Upper lobe of right lung (tissue), 1 donor: ENCODE measurements at regions not wholly inside any gene's neighbourhood (a gene's known extent, or its start where the extent isn't known, plus 50 kb on each side); places are given as distances from the start of the nearest gene placed in this dataset.
"Not testable (repeated sequence)": the region's sequence is repeated elsewhere in the genome, so short reads cannot be mapped to it uniquely, and the experiment has no call there.

ENCODE experiments used
- ATAC-seq: fragments of 200-7000 bp; cut with Tn5 transposase; one replicate; pipeline ENCODE4 v1.9.1; 2020; ENCODE audit warnings: mild to moderate bottlenecking, moderate library complexity
- DNase-seq: peaks from one replicate; pipeline ENCODE4 v3.0.0-alpha.2; 2020
- H3K27ac ChIP-seq: fragments of 200-600 bp; one replicate; pipeline ENCODE4 v1.8.0; 2022
- H3K27me3 ChIP-seq: fragments of 200-600 bp; one replicate; pipeline ENCODE4 v1.8.0; 2022; ENCODE audit warnings: mild to moderate bottlenecking
- H3K36me3 ChIP-seq: fragments of 200-600 bp; one replicate; pipeline ENCODE4 v1.8.0; 2022
- H3K4me1 ChIP-seq: fragments of 200-600 bp; one replicate; pipeline ENCODE4 v1.8.0; 2022
- H3K4me3 ChIP-seq: fragments of 200-600 bp; one replicate; pipeline ENCODE4 v1.8.0; 2022; ENCODE audit warnings: mild to moderate bottlenecking
- H3K9me3 ChIP-seq: fragments of 200-600 bp; one replicate; pipeline ENCODE4 v1.8.0; 2022
- intact Hi-C: fragments of 100-400 bp; cut with DNase I; formaldehyde crosslinking; loops from one replicate; pipeline ENCODE4 v1.11.0; 2022
- TF ChIP-seq, protein P1 (sequence below): fragments of 200-600 bp; IDR thresholded peaks from one replicate; pipeline ENCODE4 v1.8.0; 2022; ENCODE audit warnings: antibody characterized with exemption
- donor health status: DM: no; HTN: yes; CAD: no; lungs with severe emphysema.

DNA sequence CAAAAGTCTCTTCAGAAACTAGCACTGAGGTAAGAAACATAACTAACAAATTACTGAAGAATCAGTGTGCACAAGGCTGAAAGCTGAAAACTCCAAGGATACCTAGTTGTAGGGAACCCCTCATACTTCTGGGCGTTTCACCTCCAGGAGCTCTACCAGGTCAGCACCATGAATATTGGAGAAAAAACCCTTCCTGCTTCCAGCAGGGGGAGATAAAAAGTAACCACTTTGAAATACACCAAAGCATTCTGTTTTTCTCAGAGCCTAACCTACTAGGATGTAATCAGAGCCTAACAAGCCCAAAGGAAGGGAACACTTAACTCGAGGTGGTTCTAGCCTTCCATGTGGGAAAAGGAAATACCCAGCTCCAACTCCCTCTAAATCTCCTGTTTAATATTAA, 175.8 kb upstream of the MME start:
- no peak overlapping the region for H3K27ac ChIP-seq
- no peak overlapping the region for H3K4me3 ChIP-seq
- no peaks in the 10 kb centered on the region for H3K4me1 ChIP-seq
- H3K9me3 ChIP-seq, result no peaks in the 10 kb centered on the region
- no peaks in the 10 kb centered on the region for H3K27me3 ChIP-seq
- intact Hi-C loops, result no loop called here
- DNase-seq, result no peak
- TF ChIP-seq, protein P1, sequence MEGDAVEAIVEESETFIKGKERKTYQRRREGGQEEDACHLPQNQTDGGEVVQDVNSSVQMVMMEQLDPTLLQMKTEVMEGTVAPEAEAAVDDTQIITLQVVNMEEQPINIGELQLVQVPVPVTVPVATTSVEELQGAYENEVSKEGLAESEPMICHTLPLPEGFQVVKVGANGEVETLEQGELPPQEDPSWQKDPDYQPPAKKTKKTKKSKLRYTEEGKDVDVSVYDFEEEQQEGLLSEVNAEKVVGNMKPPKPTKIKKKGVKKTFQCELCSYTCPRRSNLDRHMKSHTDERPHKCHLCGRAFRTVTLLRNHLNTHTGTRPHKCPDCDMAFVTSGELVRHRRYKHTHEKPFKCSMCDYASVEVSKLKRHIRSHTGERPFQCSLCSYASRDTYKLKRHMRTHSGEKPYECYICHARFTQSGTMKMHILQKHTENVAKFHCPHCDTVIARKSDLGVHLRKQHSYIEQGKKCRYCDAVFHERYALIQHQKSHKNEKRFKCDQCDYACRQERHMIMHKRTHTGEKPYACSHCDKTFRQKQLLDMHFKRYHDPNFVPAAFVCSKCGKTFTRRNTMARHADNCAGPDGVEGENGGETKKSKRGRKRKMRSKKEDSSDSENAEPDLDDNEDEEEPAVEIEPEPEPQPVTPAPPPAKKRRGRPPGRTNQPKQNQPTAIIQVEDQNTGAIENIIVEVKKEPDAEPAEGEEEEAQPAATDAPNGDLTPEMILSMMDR, result peak; percentile 28
- ATAC-seq, result peak; percentile 61
- H3K36me3 ChIP-seq, result no peaks in the 10 kb centered on the region

DNA sequence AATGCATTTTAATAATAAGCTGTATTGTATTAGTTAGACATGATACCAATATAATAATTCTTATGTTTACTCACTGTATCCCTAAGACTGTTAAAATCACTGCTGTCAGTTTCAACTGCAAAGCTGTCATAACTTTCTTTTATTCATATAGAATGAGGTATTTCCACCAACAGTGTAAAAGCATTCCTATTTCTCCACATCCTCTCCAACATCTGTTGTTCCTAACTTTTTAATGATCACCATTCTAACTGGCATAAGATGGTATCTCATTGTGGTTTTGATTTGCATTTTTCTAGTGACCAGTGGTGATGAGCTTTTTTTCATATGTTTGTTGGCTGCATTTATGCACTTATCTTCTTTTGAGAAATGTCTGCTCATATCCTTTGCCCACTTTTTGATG, 177.6 kb upstream of the MME start:
- H3K4me3 ChIP-seq, H3K4me1 ChIP-seq, DNase-seq, H3K9me3 ChIP-seq, ATAC-seq, intact Hi-C loops, H3K36me3 ChIP-seq, H3K27ac ChIP-seq, H3K27me3 ChIP-seq: not testable (repeated sequence)

DNA sequence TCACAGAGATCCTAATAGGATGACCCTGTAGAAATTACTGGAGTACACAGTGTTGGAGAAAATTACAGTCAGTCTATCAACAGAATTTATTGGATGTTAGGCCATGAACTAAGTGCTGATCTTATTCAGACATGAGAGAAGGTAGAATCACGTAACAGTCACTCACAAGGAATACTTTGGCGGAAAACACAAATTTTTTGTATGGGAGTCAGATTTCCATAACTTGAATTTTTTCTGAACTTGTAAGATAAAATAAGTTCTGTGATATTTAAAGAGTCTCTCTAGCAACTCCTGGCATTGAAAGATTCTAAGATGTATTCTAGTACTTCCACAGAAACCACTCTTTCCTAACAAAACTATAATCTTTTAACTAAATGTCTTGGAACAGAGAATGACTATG, 178.8 kb upstream of the MME start:
- no peaks in the 10 kb centered on the region for H3K27me3 ChIP-seq
- DNase-seq (no peak), ATAC-seq (no peak)
- no peak overlapping the region for H3K27ac ChIP-seq
- intact Hi-C loops, result no loop called here
- H3K9me3 ChIP-seq, result no peaks in the 10 kb centered on the region
- H3K4me1 ChIP-seq, result no peaks in the 10 kb centered on the region
- no peak overlapping the region for H3K4me3 ChIP-seq
- no peaks in the 10 kb centered on the region for H3K36me3 ChIP-seq
- TF ChIP-seq, protein P1, result no peak

DNA sequence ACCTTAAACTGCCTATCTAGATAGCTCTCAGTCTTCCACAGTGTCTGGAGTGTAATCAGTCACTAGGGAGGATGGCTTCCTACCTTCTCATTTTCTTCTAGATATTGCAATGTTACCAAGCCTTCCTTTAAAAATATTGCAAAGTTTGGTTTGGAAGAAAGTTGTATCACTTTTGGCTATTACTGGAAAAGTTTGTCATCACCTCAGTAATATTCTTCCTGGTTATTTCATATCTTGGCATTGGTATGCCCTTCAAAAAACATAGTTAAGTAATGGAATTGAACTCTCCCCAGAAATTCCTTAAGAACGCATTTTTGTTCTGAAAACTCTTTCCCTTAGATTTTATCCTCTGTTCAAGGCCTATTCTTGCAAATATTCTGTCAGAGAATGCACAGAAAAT, 179.3 kb upstream of the MME start:
- no peak for DNase-seq
- H3K36me3 ChIP-seq, result no peaks in the 10 kb centered on the region
- H3K9me3 ChIP-seq, result no peaks in the 10 kb centered on the region
- intact Hi-C loops, result no loop called here
- no peaks in the 10 kb centered on the region for H3K27me3 ChIP-seq
- ATAC-seq, result no peak
- H3K4me3 ChIP-seq, result no peak overlapping the region
- TF ChIP-seq, protein P1, result no peak
- no peak overlapping the region for H3K27ac ChIP-seq
- no peaks in the 10 kb centered on the region for H3K4me1 ChIP-seq

DNA sequence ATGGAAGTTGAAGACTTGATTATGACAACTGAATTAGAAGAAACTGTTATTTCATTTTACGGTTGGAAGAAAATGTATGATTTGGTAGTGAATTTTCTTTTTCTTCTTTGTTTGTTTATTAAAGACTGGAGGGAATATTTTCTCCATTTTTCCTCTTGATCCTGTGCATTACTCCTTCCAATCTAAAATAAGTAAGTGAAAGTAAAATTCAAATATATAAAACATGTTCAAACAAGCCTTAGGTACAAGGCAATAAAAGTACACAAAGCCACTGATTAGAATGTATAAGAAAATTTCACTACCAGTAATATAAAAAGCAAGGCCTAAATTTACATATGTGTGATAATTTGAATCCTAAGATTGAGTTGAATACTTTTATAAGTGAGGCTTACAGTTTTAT, 181.2 kb upstream of the MME start:
- Histone ChIP-seq H3K4me1 (no peaks in the 10 kb centered on the region), H3K9me3 (no peaks in the 10 kb centered on the region), H3K36me3 (no peaks in the 10 kb centered on the region), H3K27me3 (no peaks in the 10 kb centered on the region), H3K4me3 (no peak overlapping the region), H3K27ac (no peak overlapping the region)
- TF ChIP-seq, protein P1, result no peak
- no peak for DNase-seq
- intact Hi-C loops, result no loop called here
- no peak for ATAC-seq

DNA sequence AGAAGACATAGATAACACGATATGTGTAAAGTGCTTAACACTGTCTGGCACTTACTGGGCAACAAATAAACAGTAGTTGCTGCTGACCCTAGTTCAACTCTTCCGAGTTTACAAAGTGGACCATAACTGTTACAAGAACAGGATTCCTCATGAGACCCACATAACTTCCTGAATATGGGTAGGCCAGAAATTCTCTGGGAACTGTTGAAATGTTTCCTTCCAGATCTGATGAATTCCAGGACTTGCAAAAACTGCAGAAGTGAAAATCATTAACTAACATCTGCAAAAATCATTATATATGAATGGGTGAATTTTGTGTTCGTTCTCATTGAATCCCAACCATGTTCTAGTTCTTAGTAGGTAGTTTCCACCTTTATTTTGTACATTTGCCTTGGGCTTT, 181.7 kb upstream of the MME start:
- H3K27ac ChIP-seq, result no peak overlapping the region
- ATAC-seq, result no peak
- no peaks in the 10 kb centered on the region for H3K9me3 ChIP-seq

More for the DNA sequence above, 181.7 kb upstream of the MME start:
- no peak overlapping the region for H3K4me3 ChIP-seq
- H3K36me3 ChIP-seq, result no peaks in the 10 kb centered on the region
- no peaks in the 10 kb centered on the region for H3K27me3 ChIP-seq
- intact Hi-C loops, result no loop called here
- TF ChIP-seq, protein P1, result no peak
- DNase-seq, result no peak
- no peaks in the 10 kb centered on the region for H3K4me1 ChIP-seq
